NCI-H2081 (cell line): ENCODE measurements at regions not wholly inside any gene's neighbourhood (a gene's known extent, or its start where the extent isn't known, plus 50 kb on each side); places are given as distances from the start of the nearest gene placed in this dataset.
"Not testable (repeated sequence)": the region's sequence is repeated elsewhere in the genome, so short reads cannot be mapped to it uniquely, and the experiment has no call there.

Experiments used
- DNase-seq, 2 experiments: peaks; one replicate each; lab custom pipeline; 2025; lab: John Stamatoyannopoulos, UW

- no peak for DNase-seq
Measured at GRCh38 chr12:126914170-126914793, 1352.7 kb upstream of the TMEM132C start.

DNA sequence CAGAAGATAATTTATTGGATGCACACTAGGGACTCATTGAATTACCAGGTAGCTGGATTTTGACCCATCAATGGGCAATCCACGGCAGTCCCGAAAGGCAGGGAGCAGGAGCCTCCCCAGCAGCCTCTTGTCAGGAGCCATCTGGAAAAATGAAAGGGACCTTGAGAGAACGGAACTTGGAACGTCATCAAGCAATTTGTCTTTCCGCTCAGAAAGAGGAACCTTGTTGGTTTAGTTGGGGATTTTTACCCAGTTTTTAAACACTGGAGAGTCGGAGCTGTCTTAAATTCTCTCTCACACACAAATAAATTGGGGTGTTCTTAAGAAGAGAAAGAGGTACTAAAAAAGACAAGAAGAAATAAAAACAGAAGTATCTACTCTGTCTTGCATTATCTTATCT lies 1351.7 kb upstream of the TMEM132C start:
- DNase-seq, result no peak

- DNase-seq, result no peak
Measured at GRCh38 chr12:126926023-126926594, 1340.9 kb upstream of the TMEM132C start.

- no peak for DNase-seq
Measured at GRCh38 chr12:126930234-126930633, 1336.7 kb upstream of the TMEM132C start.

DNA sequence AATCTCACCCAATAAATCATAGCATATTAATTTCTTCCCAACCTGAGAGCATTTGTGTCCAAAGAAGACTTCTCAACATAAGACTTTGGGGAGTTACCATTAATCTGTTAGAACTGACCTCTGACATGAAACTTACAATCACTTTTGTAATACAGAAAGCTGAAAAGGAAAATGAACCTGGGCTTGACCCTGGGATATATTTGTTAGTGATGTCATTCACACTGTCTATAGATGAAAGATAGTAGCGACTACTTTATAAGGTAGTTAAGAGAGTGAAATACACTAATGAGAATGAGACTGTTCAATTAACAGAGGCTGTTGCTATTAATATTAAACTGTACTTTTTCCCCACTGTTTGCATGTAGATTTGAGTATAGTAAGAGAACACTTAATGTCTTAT lies 1334.8 kb upstream of the TMEM132C start:
- DNase-seq, result no peak

DNA sequence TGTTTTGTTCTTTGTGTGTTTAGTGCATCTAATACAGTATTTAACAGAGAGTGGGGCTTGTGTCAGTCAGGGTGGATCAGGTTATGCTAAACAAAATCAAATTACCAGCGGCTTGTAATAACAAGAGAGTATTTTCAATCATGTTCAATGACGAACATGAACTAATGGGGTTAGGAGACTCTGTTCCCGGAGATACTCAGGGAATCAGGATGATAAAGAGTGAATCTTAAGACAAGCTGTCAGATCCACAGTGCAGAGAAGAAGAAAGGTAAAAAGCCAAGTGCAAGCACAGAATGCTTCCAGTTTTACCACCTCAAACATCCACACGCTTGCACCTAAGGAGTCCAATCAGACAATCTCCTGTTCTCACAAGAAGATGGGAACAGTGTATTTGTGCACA lies 1331.5 kb upstream of the TMEM132C start:
- no peak for DNase-seq

- DNase-seq, result no peak
Measured at GRCh38 chr12:126936181-126936851, 1330.7 kb upstream of the TMEM132C start.

DNA sequence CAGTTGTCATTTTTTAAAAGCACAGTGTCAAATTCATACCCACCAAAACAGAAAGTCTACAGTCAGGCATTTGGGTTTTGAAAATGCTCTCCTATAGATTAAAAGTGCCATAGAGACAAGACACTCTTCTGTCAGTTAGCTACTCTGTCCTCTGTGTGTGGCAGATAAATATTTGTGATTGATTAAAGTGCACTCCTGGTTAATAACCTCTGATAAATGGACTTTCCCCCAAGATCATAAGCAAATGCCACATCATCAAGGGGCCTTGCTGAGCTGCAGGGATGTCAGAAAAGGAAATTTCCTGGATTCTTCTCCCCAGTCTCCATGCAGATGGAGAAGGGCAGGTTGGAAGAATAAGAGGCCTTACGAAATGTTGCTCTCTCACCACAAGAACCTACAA lies 1329.5 kb upstream of the TMEM132C start:
- DNase-seq, result no peak

DNA sequence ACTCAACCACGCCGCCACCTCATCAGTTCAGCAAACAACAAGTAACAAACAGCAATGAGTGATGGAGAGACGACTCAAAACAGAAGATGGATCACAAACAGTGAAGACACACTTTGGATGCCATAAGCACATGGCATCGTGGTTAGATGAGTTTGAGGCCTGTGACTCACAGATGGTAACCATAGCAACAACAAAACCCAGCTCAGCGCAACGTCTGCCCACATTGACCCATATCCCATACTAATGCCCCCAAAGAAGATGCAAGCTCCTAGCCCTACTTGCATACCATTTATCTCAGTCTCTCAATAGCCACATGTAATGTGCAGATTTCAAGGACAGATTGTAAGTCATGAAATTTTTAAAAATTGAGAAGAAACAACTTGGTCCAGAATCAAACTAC lies 1322.3 kb upstream of the TMEM132C start:
- no peak for DNase-seq

DNA sequence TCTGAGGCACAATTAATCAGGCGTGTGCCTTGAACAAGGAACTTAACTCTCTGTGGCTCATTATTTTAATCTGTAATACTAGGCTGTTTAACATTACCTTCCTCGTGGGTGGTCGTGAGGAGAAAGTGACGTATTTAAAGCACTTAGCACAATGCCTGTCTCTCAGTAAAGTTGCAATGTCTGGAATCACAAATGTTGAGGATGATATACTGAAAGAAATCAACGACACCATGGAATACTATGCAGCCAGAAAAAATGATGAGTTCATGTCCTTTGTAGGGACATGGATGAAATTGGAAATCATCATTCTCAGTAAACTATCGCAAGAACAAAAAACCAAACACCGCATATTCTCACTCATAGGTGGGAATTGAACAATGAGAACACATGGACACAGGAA lies 1320.0 kb upstream of the TMEM132C start:
- DNase-seq, result not testable (repeated sequence)

DNA sequence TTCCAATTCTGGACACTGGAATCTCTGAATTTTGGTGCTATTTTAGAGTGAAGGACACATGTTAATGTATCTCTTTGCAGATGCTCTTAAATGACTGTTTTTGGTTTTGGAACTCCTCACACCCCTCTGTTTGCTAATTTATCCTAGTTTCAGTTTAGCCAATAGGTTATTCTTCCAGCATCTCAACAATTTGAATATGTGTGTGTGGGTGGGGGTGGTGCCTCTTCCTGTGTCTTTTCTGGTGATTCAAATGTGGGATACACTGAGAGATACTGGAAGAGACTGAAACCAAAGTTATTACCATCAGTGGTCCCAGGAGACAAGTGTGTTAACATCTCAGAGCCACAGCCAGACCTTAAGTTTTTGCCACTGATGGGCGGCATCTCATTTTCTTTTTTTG lies 1317.4 kb upstream of the TMEM132C start:
- no peak for DNase-seq

DNA sequence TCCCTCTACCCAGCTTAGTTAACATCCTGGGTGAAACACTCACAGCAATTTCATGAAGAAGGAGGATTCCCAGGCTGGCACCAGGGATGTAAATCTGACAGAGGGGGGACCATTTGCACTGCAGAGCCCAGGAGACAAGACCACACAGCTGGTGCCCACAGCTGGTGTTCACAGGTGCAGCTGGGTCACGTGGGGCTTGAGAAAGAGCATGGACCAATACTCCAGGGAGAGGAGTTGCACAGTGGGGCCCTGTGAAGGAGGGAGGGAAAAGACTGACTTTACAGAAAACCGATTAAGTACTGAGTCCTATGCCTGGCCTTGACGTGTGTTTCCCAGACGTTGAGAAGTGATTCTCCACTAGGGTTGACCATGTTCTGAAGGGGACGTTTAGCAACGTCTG lies 1316.7 kb upstream of the TMEM132C start:
- DNase-seq, result no peak

- no peak for DNase-seq
Measured at GRCh38 chr12:126952096-126953007, 1314.6 kb upstream of the TMEM132C start.

DNA sequence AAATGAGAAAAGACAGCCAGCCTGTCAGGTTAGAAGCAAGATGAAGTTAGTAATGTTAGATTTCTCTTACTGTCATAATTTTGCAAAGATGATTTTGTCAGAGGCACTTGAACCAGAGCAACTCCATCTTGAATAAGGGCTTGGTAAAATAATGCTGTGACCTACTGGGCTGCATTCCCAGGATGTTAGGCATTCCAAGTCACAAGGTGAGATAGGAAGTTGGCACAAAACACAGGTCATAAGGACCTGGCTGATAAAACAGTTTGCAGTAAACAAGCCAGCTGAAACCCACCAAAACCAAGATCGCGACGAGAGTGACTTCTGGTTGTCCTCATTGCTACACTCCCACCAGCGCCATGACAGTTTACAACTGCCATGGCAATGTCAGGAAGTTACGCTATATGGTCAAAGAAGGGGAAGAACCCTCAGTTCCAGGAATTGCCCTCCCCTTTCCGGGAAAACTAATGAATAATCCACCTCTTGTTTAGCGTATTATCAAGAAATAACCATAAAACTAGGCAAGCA lies 1313.5 kb upstream of the TMEM132C start:
- DNase-seq, result no peak

- no peak for DNase-seq
Measured at GRCh38 chr12:126960221-126960620, 1306.7 kb upstream of the TMEM132C start.

DNA sequence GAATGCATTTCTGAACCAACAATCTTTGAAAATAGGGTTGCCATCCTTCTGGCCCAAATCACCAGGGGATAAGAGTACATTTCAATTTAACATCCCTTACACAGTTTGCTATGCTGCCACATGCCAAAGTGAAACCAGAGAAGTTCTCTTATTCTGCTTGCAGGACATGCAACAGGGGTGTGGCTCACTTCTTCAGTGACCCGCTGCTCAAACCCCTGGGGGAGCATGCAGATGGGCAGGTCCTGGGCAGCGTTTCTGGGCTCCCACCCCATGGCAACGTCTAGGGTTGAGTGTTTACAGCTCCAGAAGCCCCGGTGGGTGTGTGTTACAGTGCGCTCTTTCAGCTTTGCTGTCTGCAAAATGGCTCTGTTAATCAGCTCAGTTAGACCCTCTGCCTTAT lies 1306.3 kb upstream of the TMEM132C start:
- no peak for DNase-seq

GRCh38 chr12:126963825-126964224 lies 1303.1 kb upstream of the TMEM132C start:
- no peak for DNase-seq

DNA sequence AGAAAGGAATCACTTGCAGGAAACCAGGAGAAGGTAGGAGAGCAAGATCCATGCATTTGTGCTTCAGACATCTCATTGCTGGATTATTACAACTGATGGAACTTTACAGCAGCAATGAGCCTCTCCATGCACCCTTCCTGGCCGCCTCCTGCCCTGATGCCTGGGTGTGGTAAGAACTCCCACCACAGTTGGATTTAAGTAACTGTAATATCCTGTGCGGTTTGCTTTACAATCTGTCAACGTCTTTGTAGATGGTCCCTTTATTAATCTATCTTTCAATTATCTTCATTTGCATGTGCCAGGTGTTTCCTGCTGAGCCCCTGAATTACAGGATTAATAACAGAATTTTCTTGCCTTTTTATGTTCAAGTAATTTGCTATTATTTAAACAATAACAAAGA lies 1300.5 kb upstream of the TMEM132C start:
- no peak for DNase-seq

DNA sequence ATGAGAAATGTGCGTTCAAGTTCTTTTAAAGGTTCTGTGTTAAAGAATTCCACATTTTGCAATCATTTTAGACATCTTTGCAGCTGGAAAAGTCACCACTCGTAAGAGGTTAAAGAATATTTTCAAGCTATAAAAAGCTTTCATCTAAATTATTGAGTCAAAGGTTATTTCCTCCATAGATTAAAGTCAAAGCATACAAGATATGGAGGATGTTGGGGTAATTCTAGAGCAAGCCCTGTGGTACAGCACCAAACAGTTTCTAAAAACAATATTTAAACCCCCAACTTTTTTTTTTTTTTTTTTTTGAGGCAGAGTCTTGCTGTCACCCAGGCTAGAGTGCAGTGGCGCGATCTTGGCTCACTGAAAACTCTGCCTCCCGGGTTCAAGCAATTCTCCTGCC lies 1299.8 kb upstream of the TMEM132C start:
- no peak for DNase-seq

DNA sequence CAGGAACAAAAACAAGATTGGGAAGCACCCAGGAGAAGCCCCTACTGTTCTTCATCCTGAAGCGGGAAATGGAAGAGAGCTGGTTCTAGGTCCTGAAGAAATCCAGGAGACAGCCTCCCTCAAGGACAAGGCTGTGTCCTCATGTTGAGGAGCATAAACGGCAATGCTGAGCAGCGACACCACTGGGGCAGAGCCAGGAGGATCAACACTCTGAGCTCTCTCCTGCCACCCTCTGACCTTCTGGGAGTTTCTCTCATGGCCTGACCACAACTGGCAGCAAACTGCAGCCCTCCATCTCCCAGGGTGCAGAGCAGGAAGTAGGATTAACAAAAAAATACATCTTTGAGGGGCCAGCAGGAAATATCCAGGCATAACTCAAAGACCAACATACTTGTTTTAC lies 1292.2 kb upstream of the TMEM132C start:
- no peak for DNase-seq

GRCh38 chr12:126976579-126976978 lies 1290.4 kb upstream of the TMEM132C start:
- DNase-seq, result no peak

DNA sequence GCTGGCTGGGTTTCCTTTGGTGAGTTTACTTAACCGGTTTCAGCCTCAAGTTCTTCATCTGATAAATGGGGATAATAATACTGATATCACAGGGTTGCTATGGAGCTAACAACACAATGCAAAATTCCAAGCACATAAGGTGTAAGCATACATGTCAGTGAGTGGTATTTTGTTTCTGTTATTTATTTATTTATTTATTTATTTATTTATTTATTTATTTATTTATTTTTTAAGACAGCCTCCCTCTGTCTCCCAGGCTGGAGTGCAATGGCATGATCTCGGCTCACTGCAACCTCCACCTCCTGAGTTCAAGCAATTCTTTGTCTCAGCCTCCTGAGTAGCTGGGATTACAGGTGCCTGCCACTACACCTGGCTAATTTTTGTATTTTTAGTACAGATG lies 1287.4 kb upstream of the TMEM132C start:
- not testable (repeated sequence) for DNase-seq
